NCI-H2107 (cell line): ENCODE measurements at regions not wholly inside any gene's neighbourhood (a gene's known extent, or its start where the extent isn't known, plus 50 kb on each side); places are given as distances from the start of the nearest gene placed in this dataset.
"Not testable (repeated sequence)": the region's sequence is repeated elsewhere in the genome, so short reads cannot be mapped to it uniquely, and the experiment has no call there.

ENCODE experiments used
- DNase-seq: peaks from one replicate; lab custom pipeline; 2025; lab: John Stamatoyannopoulos, UW

- DNase-seq, result no peak
Measured at GRCh38 chr13:109318945-109319590, 467.3 kb downstream of the IRS2 start.

GRCh38 chr13:109315481-109315880, 470.9 kb downstream of the IRS2 start:
- no peak for DNase-seq

GRCh38 chr13:109314101-109314500, 472.3 kb downstream of the IRS2 start:
- DNase-seq, result no peak

- no peak for DNase-seq
Measured at GRCh38 chr13:109312399-109312798, 474.0 kb downstream of the IRS2 start.

- DNase-seq, result not testable (repeated sequence)
Measured at GRCh38 chr13:109311431-109311976, 474.9 kb downstream of the IRS2 start.

- no peak for DNase-seq
Measured at GRCh38 chr13:109309625-109310363, 476.6 kb downstream of the IRS2 start.

- DNase-seq, result no peak
Measured at GRCh38 chr13:109307027-109307426, 479.4 kb downstream of the IRS2 start.

- no peak for DNase-seq
Measured at GRCh38 chr13:109301726-109302125, 484.7 kb downstream of the IRS2 start.

GRCh38 chr13:109301276-109301675, 485.1 kb downstream of the IRS2 start:
- DNase-seq, result no peak

- DNase-seq, result no peak
Measured at GRCh38 chr13:109297628-109298027, 488.8 kb downstream of the IRS2 start.

- DNase-seq, result no peak
Measured at GRCh38 chr13:109293166-109293565, 493.2 kb downstream of the IRS2 start.

- no peak for DNase-seq
Measured at GRCh38 chr13:109288151-109288709, 498.2 kb downstream of the IRS2 start.

GRCh38 chr13:109287553-109287952, 498.8 kb downstream of the IRS2 start:
- DNase-seq, result no peak

- DNase-seq, result no peak
Measured at GRCh38 chr13:109285586-109285985, 500.8 kb downstream of the IRS2 start.

GRCh38 chr13:109281903-109282635, 504.3 kb downstream of the IRS2 start:
- DNase-seq, result no peak

- DNase-seq, result no peak
Measured at GRCh38 chr13:109281017-109281902, 505.1 kb downstream of the IRS2 start.

GRCh38 chr13:109276261-109276660, 510.1 kb downstream of the IRS2 start:
- no peak for DNase-seq

GRCh38 chr13:109275852-109276251, 510.5 kb downstream of the IRS2 start:
- DNase-seq, result no peak

GRCh38 chr13:109275139-109275745, 511.1 kb downstream of the IRS2 start:
- DNase-seq, result no peak

GRCh38 chr13:109274188-109274821, 512.1 kb downstream of the IRS2 start:
- no peak for DNase-seq
